OCI-LY7 (cell line): ENCODE measurements at regions not wholly inside any gene's neighbourhood (a gene's known extent, or its start where the extent isn't known, plus 50 kb on each side); places are given as distances from the start of the nearest gene placed in this dataset.

Source experiments
- EZH2phosphoT487 ChIP-seq: fragments of 200-600 bp; sonication (generic); IDR thresholded peaks from 2 replicates; pipeline ENCODE4 v1.6.1; 2018; ENCODE audit warnings: low read depth, borderline replicate concordance, mild to moderate bottlenecking, mixed run types, antibody characterized with exemption, low read length, moderate library complexity, mixed read lengths
- TF ChIP-seq, protein P1 (sequence below): fragments of 200-600 bp; sonication (generic); conservative IDR thresholded peaks from 2 replicates; pipeline ENCODE4 v1.5.1; 2014; ENCODE audit warnings: mild to moderate bottlenecking, antibody characterized with exemption, low read length, moderate library complexity, mixed read lengths

- TF ChIP-seq, protein P1, sequence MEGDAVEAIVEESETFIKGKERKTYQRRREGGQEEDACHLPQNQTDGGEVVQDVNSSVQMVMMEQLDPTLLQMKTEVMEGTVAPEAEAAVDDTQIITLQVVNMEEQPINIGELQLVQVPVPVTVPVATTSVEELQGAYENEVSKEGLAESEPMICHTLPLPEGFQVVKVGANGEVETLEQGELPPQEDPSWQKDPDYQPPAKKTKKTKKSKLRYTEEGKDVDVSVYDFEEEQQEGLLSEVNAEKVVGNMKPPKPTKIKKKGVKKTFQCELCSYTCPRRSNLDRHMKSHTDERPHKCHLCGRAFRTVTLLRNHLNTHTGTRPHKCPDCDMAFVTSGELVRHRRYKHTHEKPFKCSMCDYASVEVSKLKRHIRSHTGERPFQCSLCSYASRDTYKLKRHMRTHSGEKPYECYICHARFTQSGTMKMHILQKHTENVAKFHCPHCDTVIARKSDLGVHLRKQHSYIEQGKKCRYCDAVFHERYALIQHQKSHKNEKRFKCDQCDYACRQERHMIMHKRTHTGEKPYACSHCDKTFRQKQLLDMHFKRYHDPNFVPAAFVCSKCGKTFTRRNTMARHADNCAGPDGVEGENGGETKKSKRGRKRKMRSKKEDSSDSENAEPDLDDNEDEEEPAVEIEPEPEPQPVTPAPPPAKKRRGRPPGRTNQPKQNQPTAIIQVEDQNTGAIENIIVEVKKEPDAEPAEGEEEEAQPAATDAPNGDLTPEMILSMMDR: no peak
- TF ChIP-seq EZH2phosphoT487: no peak
Measured at GRCh38 chr9:81427870-81428269, 261.5 kb downstream of the TLE1 start.
